ENCODE measurements at regions not wholly inside any gene's neighbourhood (a gene's known extent, or its start where the extent isn't known, plus 50 kb on each side); places are given as distances from the start of the nearest gene placed in this dataset.

DNA sequence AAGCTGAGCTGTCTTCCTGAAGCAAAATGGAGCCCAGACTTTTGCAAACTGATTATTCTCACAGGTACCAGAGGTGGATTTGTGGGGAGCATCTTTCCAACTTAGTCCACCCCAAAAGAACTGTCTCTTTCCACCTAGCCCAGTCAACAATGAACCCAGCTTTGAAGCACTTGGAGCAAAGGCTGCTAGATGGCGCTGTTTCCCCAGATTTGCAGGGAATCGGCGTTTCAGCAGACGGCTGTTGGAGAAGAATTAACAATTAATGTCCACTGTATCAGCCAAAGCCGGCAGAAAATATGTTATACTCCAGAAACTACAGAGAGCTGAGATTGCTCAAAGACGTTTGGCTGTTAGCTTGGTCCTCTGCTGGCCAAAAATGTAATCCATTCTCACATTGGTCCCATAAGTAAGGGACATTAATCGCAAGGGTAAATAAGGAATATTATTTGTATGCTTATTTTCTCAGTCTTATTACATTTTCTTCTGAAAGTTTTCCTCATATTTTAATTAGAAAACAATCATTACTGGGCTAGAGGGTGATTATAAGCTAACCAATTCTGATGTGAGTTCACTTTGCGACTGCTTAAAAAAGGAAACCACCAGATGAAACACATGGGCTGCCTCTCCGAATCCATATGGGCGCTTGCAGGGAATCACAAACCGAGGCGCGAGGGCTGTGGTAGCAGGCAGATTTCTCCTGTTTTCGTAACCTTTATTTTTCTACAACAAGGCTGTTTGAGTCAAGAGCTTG is 423.8 kb upstream of the MEX3C start (continued):
- TF ChIP-seq, protein P1, sequence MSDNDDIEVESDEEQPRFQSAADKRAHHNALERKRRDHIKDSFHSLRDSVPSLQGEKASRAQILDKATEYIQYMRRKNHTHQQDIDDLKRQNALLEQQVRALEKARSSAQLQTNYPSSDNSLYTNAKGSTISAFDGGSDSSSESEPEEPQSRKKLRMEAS (IDR thresholded peaks at IDR 0.05), result peak; percentile 49
